ENCODE measurements at regions not wholly inside any gene's neighbourhood (a gene's known extent, or its start where the extent isn't known, plus 50 kb on each side); places are given as distances from the start of the nearest gene placed in this dataset.

DNA sequence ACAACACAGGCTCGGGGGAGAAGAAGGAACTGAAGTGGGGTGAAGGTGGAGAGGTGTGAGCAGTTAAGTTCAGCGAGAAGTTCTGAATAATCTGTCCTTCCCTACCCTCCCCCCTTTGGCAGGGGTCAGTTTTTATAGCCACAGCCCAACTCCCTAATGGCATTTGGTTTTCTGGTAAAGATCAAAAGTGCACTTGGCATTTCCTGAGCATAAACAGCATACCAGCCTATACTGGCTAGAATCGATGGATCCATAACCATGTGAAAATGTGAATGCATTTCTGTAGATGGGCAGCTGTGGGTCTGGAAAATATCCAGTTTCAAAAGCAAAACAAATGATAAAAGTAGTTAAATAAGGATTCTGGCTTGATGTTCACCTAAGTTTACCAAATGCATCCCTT lies 410.9 kb downstream of the PLK2 start:
- no peak for DNase-seq

DNA sequence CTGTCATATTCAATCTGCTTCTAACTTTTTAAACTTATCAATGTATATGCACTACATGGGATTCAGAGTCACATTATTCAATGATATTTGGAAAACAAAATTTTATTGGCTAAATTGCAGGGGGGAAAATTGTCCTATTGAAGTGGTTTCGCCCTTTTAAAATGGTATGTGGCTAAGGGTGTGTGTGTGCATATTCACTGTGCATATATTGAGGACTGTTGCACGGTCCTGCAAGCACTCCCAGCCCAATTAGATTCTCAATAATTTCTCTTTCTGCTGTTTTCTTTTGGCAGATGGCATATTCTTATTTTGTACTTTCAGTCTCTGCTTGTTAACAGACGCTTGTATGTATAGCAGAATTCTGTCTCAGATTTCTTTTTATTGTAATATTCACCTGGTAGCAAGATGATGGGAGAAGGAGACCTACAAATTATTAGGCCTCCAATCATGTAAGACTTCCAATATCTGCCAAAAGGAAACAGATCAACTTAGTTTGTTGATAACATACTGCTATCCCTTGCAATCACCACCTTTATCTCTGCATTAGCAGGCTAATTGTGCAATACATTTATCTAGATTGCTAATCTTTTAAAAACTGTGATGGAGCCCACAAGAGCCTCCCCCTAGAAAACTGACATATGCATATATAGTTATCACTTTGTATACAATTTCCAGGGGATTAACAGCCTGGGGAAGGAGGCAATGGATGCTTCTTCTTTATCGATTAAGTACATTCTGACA lies 411.5 kb downstream of the PLK2 start:
- DNase-seq: no peak

DNA sequence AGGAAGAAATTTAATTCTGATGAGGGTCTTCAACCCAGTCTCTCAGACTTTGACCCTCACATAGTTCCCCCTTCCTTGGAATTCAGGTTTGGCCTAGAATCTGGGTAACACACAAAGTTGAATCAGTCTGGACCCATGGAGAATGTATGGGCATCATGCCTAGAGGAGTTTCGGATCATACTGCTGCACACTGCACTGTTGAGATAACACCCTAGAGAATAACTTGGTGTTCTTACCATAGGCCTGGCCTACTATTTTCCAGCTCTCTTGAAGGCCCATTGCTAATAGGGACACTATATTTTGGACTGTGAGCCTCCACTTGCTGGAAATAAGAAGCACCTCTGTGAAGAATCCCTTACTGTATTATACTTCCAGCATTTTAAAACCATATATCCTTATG lies 413.5 kb downstream of the PLK2 start:
- no peak for DNase-seq

DNA sequence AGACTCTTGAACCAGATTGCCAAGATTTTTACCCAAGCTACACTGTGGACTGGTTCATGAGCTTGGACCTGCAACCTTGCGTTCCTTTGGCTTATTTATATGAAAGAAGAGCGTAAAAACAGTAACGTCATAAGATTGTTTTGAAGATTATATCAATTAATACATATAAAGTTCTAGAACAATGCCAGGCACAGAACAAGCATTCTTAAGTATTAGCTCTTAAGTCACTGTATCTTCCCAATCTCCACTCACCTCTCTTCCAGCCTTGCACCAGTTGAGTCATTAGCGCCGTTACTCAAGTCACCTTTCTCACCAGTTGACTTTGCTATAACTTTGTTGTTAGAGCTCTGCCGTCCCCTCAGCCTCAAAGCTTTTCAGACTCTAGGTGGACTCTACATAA lies 415.7 kb downstream of the PLK2 start:
- no peak for DNase-seq

DNA sequence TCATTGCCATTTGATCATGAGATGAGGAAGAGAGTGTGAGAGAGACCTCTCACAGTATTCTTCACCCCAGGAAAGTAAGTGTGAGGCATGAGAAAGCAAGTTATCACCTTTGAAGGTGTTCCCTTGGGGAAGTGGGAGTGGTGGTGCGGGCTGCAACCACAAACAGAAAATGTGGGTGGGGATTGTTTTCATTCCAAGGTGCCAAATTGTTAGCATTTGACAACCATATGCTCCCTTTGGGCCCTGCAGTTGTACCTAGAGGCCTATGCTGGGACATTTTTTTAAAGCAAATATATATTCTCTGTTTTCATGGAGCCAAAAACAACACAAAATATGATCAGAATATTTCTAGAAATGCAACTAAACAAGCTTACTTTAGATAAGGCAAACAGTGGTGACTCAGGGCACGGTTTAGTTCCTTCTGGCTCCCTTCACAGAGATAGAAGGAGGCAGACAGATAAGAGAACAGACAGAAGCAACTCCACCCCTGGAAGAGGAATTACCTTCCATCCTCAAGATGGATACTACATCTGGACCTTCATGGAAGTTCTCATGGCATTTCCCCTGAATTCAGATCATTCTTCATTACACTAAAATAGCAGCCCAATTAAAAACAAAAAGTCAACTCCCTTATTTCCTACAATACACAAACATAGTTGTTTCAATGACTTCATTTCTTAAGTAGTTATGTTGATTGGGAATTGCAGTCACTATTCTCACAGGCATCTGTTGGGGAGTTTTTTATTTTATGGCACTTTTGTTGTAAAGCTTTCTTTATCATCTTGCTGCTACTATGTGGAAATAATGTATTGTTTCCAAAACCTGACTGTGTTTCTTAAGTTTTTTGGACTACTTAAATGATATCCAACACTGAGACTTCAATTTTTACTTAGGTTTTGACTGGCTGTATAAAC lies 416.6 kb downstream of the PLK2 start:
- DNase-seq: no peak

DNA sequence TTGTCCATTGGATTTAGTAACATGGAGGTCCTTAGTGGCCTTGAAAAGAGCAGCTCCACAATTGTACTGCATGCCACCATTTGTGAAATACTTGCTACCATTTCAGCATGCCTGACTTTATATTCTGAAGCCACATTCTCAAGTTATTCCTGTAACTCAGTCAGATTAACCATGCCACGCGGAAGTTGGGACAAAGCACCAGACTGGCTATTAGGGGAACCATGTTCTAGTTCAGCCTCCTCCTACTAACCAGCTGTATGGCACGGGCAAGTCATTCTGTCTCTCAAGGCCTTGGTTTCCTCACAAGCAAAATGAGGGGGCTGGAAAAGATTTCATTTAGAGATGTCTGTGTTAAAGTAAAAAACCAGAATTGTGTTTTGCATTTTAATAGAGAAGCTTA lies 418.0 kb downstream of the PLK2 start:
- no peak for DNase-seq

DNA sequence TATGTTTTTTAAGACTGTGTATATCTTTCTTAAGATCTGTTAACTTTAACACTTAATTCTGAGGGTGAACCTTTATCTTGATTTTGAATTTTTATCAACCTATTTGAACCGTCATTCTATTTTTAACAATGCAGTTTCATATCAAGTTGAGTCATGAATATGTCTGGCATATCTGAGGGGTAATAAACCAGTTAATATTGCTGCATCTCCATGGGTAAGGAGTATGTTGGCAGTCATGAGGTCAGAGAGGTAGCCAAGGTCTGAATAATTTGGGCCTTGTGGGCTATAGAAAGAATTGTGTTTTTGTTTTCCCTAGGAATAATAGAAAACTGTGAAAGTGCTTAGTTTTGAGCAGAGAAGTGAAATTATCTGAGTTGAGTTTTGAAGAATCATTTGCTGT lies 419.0 kb downstream of the PLK2 start:
- DNase-seq: no peak

DNA sequence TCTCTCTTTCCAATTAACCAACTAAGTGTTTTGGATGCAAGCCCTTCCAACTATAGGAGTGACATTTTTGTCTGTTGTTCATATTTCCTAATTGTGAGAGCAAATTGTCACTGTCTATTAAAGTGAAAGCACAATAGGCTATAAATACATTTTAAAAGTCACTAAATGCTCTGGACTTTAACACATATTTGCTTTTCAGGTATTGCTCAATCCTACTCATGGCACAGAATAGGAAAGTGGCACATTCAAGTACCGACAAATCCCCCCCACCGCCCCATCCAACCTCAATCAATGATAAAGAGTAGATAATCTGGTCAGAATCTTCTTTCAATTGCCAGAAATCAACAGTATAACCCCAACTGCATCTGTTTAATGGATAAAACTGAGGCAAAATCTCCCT lies 419.8 kb downstream of the PLK2 start:
- no peak for DNase-seq

DNA sequence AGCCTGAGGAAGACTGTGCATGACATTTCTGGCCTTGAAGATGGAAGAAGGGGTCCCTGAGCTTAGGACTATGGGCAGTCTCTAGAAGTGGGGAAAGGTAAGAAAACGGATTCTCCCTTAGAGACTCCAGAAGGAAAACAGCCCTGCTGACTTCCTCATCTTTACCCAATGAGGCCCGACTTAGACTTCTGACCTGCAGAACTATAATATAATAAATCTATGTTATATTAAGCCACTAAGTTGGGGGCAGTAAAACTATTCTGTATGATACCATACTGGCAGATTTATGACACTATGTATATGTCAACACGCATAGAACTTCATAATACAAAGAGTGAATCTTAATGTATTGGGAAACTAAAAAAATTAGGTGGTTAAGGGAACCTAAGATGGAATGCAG lies 422.0 kb downstream of the PLK2 start:
- DNase-seq: no peak

DNA sequence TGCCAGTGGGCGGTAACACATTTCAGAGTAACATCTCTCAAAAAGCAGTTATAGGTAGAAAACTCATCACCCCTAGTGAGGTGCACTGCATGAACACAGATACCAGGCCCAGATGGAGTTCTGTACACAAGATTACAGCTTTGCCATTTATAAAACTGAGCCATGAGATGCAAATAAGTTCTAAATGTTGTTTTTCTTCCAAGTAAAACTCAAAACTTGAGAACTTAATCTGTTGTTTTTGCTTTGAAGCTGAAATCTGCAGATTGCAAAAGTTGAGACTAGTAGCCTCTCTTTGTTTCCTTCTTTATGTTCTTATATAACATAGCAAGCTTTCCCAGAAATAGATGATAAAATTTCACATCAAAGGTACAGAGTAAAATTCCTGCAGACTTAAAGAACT lies 434.1 kb downstream of the PLK2 start:
- no peak for DNase-seq

DNA sequence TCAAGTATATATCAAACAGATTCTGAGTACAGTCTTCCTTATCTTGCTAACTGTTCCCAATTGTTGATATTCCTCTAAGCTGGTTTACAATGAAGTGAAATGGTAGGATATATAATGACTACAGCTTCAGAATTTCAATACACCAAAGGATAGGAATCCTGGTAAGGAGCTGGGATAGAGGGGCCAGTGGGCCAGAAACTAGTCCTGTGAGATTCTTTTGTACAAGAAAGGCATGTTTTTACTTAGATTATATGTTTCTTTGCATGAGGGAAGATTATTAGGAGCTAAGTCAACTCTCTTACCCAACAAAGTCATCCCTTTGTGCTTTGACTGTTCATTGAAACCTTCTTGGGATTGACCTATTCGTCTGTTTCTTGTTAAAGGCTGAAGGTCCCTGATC lies 435.7 kb downstream of the PLK2 start:
- DNase-seq: no peak

DNA sequence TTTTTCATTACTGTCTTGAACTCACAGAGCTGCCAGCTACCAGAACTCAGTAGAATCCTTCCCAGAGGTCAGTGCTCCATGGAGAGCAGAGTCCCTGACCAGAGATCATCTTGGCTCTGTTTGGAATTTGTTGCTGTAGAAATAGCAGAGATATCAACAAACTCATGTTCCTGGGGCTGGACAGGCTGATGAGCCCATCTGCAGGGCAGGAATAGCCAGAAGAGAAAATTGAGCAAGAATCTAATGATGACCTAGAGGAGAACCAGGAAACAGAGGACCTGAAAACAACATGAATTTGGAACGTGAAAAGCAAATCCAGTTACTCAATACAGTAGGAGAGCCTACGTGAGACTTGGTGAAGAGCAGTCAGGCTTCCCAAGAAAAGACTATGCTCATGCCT lies 437.8 kb downstream of the PLK2 start:
- DNase-seq: no peak

DNA sequence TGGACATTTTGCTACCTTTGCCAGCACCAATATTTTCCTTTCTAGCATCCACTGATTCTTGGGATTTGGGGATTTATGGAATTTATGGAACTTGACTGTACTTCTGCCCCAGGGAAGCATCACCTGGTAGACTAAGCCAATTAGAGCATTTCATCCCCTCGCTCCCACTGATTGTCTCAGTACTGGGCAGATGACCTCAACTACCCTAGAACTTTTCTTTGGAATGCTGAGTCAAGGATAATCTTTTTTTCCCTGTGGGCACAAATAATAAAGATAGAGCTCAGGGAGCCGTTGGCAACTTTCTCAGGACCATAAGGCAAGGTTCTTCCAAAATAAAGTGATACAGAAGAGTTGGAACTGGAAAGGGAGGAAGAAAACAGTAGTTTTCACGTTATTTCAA lies 438.4 kb downstream of the PLK2 start:
- DNase-seq: no peak

DNA sequence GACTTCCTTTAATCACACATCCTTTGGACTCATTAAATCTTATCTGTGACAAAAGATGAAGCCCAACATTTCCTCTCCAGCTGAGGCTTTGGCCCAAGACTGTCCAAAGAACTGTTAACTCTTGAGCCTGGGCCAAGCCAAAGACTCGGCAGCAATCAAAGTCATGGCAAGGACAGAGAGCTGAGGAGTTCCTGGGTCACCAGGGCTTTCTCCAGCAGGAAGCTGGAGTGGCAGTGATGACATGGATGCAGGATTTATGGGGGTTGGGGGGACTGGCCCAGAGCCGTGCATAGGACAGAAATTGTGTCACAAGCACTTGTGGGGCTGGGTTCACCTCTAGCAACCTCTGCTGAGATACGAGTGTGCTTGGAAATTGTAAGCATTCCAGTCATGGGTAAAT lies 440.3 kb downstream of the PLK2 start:
- DNase-seq: no peak

DNA sequence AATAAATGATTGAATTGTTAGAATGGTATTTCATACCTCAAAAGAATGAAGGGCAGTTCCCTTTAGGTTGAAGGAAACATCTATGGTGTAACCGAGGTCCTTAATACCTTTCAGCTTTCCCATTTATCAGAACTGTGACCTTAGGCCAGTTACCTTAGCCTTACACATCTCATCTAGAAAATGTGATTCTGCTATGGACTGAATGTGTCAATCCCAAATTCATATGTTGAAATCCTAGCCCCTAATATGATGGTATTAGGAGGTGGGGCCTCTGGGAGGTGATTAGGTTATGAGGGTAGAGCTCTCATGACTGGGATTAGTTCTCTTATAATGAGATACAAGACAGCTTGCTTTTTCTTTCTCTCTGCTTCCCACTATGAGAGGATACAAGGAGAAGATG lies 441.9 kb downstream of the PLK2 start:
- DNase-seq: no peak

DNA sequence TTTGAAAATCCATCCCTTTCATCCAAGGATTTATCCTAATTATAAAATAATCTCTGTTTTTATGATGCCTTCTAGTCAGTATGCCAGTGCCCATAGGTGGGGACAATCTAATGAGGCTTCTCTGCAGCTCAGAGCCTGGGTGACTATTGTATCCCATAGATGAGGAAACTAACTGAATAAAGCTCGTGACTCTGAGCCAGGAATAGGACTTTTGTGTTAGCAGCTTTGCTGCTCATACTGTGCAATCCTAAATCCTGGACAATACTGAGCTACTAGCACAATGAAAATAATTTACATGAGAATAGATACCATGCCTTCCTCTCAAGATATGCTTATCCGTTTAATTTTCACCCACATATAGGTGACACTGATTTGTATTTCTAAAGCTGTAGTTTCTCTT lies 443.0 kb downstream of the PLK2 start:
- DNase-seq: no peak

DNA sequence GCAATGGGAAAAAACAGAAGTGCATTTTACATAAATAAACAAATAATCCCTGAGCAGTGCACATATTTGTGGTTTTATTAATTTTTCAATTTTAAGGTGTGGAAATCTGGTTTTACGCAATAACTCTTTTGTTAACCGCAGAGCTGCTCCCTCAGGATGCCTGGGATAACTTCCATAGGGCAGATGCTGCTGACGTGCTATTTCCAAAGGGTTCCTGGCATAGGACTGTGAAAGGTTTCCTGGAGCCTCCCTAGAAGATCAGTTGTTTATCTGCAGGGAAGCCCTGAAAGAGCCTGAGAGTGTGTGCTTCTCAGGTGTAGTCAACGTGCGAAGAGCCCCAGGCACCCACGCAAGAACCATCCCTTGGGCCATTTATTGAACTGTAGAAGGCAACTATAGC lies 443.5 kb downstream of the PLK2 start:
- no peak for DNase-seq

DNA sequence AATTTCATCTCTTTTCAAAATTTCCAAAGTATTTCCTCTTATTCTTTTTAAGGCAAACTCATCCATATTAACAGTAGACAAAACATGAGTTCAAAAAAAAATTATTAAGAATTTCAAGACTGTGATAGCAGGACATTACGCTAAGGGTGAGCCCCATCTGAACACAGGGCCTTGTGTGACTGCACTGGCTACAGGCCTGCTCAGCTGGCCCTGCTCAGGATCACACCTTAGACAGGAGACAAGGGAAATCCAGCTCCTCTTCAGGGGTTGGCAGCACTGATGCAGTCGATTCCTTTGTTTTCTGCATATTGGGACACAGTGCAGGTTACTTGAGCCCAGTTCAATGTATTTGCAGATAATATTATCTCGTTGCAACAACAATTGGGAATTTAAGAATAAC lies 444.7 kb downstream of the PLK2 start:
- no peak for DNase-seq

DNA sequence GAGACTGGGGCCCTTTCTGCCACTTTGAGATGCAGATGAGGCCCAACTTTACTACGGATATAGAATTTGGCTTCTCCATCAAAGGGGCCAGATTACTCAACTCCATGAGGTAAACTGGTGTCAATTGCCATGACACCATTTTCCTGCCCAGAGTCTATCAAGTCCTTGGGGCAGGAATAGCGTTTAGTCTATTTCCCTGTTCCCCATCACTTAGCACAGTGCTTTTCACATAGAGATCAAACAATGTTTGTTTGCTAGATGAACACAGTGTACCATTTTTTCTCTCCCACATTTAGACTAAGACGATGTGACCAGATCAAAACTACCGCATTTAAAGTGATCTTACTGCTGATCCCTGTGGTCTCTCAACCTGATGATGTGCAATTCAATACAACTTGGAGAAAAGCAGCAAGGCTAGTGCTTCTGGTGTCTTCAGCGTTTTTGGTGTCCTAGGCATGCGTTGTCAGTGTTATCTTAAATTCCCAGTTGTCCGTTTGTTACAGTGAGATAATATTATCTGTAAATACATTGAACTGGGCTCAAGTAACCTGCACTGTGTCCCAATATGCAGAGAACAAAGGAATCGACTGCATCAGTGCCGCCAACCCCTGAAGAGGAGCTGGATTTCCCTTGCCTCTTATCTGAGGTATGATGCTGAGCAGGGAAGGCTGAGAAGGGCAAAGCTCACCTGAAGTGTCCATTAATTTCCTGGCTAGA lies 446.2 kb downstream of the PLK2 start:
- peak; percentile 27 for DNase-seq

DNA sequence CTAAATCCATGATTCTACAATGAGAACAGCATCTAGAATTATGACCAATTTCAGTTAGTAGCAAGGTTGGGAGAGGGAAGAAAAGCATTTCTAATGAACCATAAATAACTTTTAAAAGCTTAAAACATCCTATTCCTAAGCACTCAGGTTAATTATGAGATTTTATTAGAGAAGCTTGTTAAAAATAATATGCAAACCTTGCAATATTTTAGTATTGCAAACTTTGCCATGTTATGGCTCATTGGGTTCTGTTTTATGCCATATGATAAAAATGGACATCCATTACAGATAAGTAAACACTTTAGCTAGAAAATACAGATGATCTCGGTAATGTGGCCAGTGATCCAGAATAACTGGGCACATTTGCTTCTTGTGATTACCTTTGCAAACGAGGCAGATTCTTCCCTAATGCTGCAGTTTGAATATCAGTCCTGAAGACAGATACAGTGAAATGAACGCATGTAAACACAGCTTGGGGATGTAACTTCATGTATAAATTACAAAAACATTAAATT lies 447.0 kb downstream of the PLK2 start:
- DNase-seq: no peak

DNA sequence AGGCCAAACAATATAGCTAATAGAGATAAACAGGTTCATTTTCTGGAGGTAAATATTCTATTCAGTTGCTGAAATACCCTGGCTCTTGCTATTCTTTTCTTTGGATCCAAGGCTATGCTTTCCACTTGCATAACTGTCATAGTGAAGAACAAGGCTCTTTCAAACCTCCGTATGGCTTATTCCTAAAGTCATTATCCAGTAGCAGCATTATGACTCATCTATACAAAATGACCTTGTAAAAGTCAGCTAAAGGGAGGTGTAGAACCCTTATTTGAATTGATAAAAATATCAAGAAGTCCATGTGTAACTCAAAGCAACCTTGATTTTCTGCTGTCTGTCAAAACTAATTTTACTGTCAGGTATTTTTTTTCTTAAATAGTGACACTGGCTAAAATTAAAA lies 447.8 kb downstream of the PLK2 start:
- DNase-seq: no peak

DNA sequence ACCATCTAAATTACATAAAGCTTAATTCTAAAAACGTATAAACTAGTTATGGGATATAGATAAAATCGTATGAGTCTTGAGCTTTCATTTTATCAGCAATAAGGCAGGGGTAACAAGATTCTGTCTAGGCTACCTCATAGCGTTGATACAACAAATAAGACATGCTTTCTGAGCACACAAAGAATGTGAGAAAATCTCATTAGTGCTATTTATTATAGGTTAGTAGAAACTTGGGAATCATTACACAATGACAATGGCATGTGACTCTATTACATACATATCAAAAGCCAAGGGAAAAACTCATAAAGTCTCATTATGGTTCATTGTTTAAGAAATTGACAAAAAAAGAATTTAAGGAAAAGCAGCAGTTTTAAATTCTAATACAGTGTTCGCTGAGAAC lies 448.6 kb downstream of the PLK2 start:
- DNase-seq: no peak

DNA sequence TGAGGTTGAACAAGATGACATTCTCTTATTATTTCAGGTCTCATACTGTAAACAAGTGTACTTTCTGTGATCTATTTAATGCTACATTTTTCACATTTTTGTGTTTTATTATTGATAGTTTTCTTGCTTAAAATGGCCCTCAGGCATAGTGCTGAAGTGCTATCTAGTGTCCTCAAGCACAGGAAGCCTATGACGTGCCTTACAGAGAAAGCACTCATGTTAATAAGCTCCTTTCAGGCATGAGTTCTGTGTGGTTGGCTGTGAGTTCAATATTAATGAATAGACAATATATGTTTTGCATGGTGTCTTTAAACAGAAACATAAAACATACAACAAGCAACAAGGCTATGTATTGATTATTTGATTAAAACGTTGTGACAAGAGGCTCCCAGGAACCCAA lies 450.1 kb downstream of the PLK2 start:
- DNase-seq: no peak

DNA sequence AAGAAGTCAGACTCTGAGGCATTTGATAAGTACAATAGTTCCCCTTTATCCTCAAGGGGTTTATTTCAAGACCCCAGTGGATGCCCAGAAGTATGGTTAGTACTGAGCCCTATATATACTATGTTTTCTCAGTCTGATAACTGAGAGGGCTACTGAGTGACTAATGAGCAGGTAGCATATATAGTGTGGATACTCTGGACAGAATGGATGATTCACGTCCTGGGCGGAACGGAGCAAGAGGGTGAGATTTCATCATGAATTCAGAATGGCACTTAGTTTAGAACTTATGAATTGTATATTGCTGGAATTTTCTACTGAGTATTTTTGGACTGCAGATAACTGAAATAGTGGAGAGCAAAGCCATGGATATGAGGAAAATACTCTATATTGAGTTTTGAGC lies 457.6 kb downstream of the PLK2 start:
- DNase-seq: no peak

All from DMS79 treated with DMSO at 0.1 percent for 48 hours (cell line).